SK-N-SH treated with all-trans-retinoic acid at 6 μM for 48 hours (cell line): ENCODE measurements at regions not wholly inside any gene's neighbourhood (a gene's known extent, or its start where the extent isn't known, plus 50 kb on each side); places are given as distances from the start of the nearest gene placed in this dataset.

Source experiments
- ATAC-seq: fragments of 200-7000 bp; cut with Tn5 transposase; 3 replicates; pipeline ENCODE4 v1.9.1; 2020; ENCODE audit warnings: mild to moderate bottlenecking, moderate library complexity
- ARNTL ChIP-seq: fragments of 450-650 bp; formaldehyde crosslinking; IDR thresholded peaks from 2 replicates; pipeline ENCODE4 v1.5.0; 2020; ENCODE audit warnings: low read depth, mild to moderate bottlenecking, moderate library complexity, borderline replicate concordance
- BACH2 ChIP-seq: fragments of 250-450 bp; sonication (Bioruptor Pico); IDR thresholded peaks from 2 replicates; pipeline ENCODE4 v1.9.0; 2021; ENCODE audit warnings: mild to moderate bottlenecking, borderline replicate concordance
- CSDC2 ChIP-seq: fragments of 250-450 bp; sonication (Bioruptor Pico); IDR thresholded peaks from 2 replicates; pipeline ENCODE4 v1.5.0; 2020; ENCODE audit warnings: mild to moderate bottlenecking, moderate library complexity
- ESRRG ChIP-seq: fragments of 250-450 bp; sonication (Bioruptor Pico); IDR thresholded peaks from 2 replicates; pipeline ENCODE4 v1.6.1; 2021; ENCODE audit warnings: mild to moderate bottlenecking
- GLIS3 ChIP-seq: fragments of 250-450 bp; sonication (Bioruptor Pico); IDR thresholded peaks from 2 replicates; pipeline ENCODE4 v1.5.0; 2020; ENCODE audit warnings: mild to moderate bottlenecking, moderate library complexity
- ISL1 ChIP-seq: fragments of 250-450 bp; sonication (Bioruptor Pico); IDR thresholded peaks from 2 replicates; pipeline ENCODE4 v2.1.2; 2022; ENCODE audit warnings: mild to moderate bottlenecking, moderate library complexity
- OSR1 ChIP-seq: fragments of 250-450 bp; sonication (Bioruptor Pico); IDR thresholded peaks from 2 replicates; pipeline ENCODE4 v1.8.0; 2022; ENCODE audit warnings: moderate library complexity, mild to moderate bottlenecking, inconsistent platforms
- PPARA ChIP-seq: fragments of 250-450 bp; sonication (Bioruptor Pico); IDR thresholded peaks from 2 replicates; pipeline ENCODE4 v1.5.0; 2020; ENCODE audit warnings: mild to moderate bottlenecking, borderline replicate concordance
- RARB ChIP-seq: fragments of 250-450 bp; sonication (Bioruptor Pico); IDR thresholded peaks from 2 replicates; pipeline ENCODE4 v1.8.0; 2021; ENCODE audit warnings: mild to moderate bottlenecking, moderate library complexity
- SNAI2 ChIP-seq: fragments of 250-450 bp; sonication (Bioruptor Pico); IDR thresholded peaks from 2 replicates; pipeline ENCODE4 v1.5.0; 2020; ENCODE audit warnings: mild to moderate bottlenecking, moderate library complexity
- TCF4 ChIP-seq: fragments of 250-450 bp; sonication (Bioruptor Pico); IDR thresholded peaks from 2 replicates; pipeline ENCODE4 v1.8.0; 2021; ENCODE audit warnings: mild to moderate bottlenecking, moderate library complexity, borderline replicate concordance
- TOX ChIP-seq: fragments of 250-450 bp; sonication (Bioruptor Pico); IDR thresholded peaks from 2 replicates; pipeline ENCODE4 v1.8.0; 2021; ENCODE audit warnings: mild to moderate bottlenecking, moderate library complexity, borderline replicate concordance
- ZC3H10 ChIP-seq: fragments of 250-450 bp; sonication (Bioruptor Pico); IDR thresholded peaks from 2 replicates; pipeline ENCODE4 v1.5.1; 2021; ENCODE audit warnings: mild to moderate bottlenecking, moderate library complexity
- ZFP3 ChIP-seq: fragments of 250-450 bp; sonication (Bioruptor Pico); IDR thresholded peaks from 2 replicates; pipeline ENCODE4 v1.5.0; 2020; ENCODE audit warnings: mild to moderate bottlenecking, moderate library complexity
- ZFP30 ChIP-seq: fragments of 450-650 bp; formaldehyde crosslinking; IDR thresholded peaks from 2 replicates; pipeline ENCODE4 v1.5.0; 2022; ENCODE audit warnings: mild to moderate bottlenecking, moderate library complexity
- ZNF565 ChIP-seq: fragments of 450-650 bp; formaldehyde crosslinking; conservative IDR thresholded peaks from 2 replicates; pipeline ENCODE4 v1.5.0; 2020; ENCODE audit warnings: low read depth, mild to moderate bottlenecking, moderate library complexity
- ZNF70 ChIP-seq: fragments of 450-650 bp; formaldehyde crosslinking; IDR thresholded peaks from 2 replicates; pipeline ENCODE4 v1.5.0; 2020; ENCODE audit warnings: mild to moderate bottlenecking, moderate library complexity
- ZNF8 ChIP-seq: fragments of 450-650 bp; formaldehyde crosslinking; IDR thresholded peaks from 2 replicates; pipeline ENCODE4 v1.5.0; 2020; ENCODE audit warnings: mild to moderate bottlenecking, moderate library complexity
- TF ChIP-seq, protein P1 (sequence below): fragments of 250-450 bp; sonication (Bioruptor Pico); IDR thresholded peaks from 2 replicates; pipeline ENCODE4 v1.8.0; 2020; ENCODE audit warnings: mild to moderate bottlenecking, moderate library complexity, borderline replicate concordance
- TF ChIP-seq, protein P2 (sequence below): fragments of 250-450 bp; sonication (Bioruptor Pico); IDR thresholded peaks from 2 replicates; pipeline ENCODE4 v1.8.0; 2021; ENCODE audit warnings: low read depth, mild to moderate bottlenecking, moderate library complexity, borderline replicate concordance
- TF ChIP-seq, protein P3 (sequence below): fragments of 250-450 bp; sonication (Bioruptor Pico); IDR thresholded peaks from 2 replicates; pipeline ENCODE4 v1.5.1; 2020; ENCODE audit warnings: low read depth, mild to moderate bottlenecking, moderate library complexity
- TF ChIP-seq, protein P4 (sequence below): fragments of 250-450 bp; sonication (Bioruptor Pico); IDR thresholded peaks from 2 replicates; pipeline ENCODE4 v1.5.1; 2021; ENCODE audit warnings: mild to moderate bottlenecking, moderate library complexity
- TF ChIP-seq, protein P5 (sequence below): fragments of 250-450 bp; sonication (Bioruptor Pico); IDR thresholded peaks from 2 replicates; pipeline ENCODE4 v1.5.0; 2020; ENCODE audit warnings: mild to moderate bottlenecking, moderate library complexity

DNA sequence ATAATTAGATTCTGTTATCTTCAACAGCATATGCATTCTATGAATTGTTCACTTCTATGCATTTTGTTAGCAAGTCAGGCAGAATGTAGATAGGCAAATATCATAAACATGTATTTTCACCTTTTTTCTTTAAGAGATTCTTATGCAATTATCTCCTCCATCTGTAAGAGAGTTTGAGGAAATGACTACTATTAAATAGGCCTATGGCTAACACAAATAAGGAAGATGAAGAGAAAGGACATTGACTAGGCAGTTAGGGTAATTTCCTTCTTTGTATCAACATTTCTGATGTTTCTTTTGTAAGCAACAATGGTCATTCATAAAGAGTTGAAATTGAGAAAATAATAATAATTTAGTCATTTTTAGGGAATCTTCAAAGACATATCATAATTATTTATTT lies 145.2 kb upstream of the CDH12 start (continued):
- TF ChIP-seq PPARA: no peak
- TF ChIP-seq CSDC2 (CRISPR knock-in tag): no peak
- no peak for TF ChIP-seq ZNF565 (CRISPR knock-in tag)

DNA sequence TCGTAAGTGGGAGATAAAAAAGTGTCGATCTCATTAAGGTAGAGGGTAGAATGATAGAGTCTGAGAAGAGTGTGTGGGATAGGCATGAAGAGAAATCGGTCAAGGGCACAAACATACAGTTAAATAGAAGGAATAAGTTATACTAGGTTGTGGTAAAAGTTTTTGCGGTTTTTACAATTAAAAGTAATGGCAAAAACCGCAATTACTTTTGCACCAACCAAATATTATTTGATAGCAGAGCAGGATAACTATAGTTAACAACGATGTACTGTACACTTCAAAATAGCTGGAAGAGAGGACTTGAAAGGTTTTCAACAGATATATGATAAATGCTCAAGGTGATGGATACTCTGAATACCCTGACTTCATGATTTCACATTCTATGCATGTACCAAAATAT lies 135.8 kb upstream of the CDH12 start:
- TF ChIP-seq OSR1 (CRISPR knock-in tag) (no peak), ZNF8 (CRISPR knock-in tag) (no peak), TOX (CRISPR knock-in tag) (no peak), RARB (no peak), BACH2 (CRISPR knock-in tag) (no peak), CSDC2 (CRISPR knock-in tag) (no peak), SNAI2 (CRISPR knock-in tag) (no peak), GLIS3 (no peak), ZC3H10 (CRISPR knock-in tag) (no peak), TCF4 (CRISPR knock-in tag) (no peak), ESRRG (CRISPR knock-in tag) (no peak), ZNF565 (CRISPR knock-in tag) (no peak), PPARA (no peak), ZFP3 (CRISPR knock-in tag) (no peak), ISL1 (no peak)
- TF ChIP-seq, protein P1, sequence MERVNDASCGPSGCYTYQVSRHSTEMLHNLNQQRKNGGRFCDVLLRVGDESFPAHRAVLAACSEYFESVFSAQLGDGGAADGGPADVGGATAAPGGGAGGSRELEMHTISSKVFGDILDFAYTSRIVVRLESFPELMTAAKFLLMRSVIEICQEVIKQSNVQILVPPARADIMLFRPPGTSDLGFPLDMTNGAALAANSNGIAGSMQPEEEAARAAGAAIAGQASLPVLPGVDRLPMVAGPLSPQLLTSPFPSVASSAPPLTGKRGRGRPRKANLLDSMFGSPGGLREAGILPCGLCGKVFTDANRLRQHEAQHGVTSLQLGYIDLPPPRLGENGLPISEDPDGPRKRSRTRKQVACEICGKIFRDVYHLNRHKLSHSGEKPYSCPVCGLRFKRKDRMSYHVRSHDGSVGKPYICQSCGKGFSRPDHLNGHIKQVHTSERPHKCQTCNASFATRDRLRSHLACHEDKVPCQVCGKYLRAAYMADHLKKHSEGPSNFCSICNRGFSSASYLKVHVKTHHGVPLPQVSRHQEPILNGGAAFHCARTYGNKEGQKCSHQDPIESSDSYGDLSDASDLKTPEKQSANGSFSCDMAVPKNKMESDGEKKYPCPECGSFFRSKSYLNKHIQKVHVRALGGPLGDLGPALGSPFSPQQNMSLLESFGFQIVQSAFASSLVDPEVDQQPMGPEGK (CRISPR knock-in tag): no peak
- TF ChIP-seq, protein P2, sequence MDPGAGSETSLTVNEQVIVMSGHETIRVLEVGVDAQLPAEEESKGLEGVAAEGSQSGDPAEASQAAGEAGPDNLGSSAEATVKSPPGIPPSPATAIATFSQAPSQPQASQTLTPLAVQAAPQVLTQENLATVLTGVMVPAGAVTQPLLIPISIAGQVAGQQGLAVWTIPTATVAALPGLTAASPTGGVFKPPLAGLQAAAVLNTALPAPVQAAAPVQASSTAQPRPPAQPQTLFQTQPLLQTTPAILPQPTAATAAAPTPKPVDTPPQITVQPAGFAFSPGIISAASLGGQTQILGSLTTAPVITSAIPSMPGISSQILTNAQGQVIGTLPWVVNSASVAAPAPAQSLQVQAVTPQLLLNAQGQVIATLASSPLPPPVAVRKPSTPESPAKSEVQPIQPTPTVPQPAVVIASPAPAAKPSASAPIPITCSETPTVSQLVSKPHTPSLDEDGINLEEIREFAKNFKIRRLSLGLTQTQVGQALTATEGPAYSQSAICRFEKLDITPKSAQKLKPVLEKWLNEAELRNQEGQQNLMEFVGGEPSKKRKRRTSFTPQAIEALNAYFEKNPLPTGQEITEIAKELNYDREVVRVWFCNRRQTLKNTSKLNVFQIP (CRISPR knock-in tag): no peak
- TF ChIP-seq, protein P3, sequence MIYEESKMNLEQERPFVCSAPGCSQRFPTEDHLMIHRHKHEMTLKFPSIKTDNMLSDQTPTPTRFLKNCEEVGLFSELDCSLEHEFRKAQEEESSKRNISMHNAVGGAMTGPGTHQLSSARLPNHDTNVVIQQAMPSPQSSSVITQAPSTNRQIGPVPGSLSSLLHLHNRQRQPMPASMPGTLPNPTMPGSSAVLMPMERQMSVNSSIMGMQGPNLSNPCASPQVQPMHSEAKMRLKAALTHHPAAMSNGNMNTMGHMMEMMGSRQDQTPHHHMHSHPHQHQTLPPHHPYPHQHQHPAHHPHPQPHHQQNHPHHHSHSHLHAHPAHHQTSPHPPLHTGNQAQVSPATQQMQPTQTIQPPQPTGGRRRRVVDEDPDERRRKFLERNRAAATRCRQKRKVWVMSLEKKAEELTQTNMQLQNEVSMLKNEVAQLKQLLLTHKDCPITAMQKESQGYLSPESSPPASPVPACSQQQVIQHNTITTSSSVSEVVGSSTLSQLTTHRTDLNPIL (CRISPR knock-in tag): no peak
- TF ChIP-seq, protein P4, sequence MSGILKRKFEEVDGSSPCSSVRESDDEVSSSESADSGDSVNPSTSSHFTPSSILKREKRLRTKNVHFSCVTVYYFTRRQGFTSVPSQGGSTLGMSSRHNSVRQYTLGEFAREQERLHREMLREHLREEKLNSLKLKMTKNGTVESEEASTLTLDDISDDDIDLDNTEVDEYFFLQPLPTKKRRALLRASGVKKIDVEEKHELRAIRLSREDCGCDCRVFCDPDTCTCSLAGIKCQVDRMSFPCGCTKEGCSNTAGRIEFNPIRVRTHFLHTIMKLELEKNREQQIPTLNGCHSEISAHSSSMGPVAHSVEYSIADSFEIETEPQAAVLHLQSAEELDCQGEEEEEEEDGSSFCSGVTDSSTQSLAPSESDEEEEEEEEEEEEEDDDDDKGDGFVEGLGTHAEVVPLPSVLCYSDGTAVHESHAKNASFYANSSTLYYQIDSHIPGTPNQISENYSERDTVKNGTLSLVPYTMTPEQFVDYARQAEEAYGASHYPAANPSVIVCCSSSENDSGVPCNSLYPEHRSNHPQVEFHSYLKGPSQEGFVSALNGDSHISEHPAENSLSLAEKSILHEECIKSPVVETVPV: no peak
- TF ChIP-seq, all 23 proteins: peak for 0
- ATAC-seq: no peak

DNA sequence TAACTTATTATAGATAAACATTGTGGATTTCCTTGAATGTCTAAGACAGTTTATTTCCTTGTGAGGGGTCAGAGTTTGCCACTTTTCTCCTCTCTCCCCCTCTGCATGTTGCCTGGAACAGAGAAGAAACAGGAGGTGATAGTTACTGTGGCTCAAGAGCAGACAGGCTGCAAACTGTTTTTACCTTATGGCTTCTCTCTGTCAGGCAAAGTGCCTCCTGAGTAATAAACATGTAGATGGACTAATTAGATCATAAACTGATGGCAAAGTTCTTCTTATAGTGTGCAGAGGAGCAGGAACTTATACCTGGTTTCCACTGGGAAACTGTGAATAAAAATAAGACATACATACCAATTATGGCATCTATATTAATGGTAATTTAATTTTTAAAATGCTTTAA lies 133.1 kb upstream of the CDH12 start:
- ATAC-seq: no peak
- TF ChIP-seq ZNF70 (CRISPR knock-in tag) (no peak), SNAI2 (CRISPR knock-in tag) (no peak), ZC3H10 (CRISPR knock-in tag) (no peak), ZFP30 (CRISPR knock-in tag) (no peak), ZNF8 (CRISPR knock-in tag) (no peak), GLIS3 (no peak), ARNTL (no peak), OSR1 (CRISPR knock-in tag) (no peak), CSDC2 (CRISPR knock-in tag) (no peak), ESRRG (CRISPR knock-in tag) (no peak), TOX (CRISPR knock-in tag) (no peak), ISL1 (no peak), BACH2 (CRISPR knock-in tag) (no peak), TCF4 (CRISPR knock-in tag) (no peak), ZNF565 (CRISPR knock-in tag) (no peak)
- TF ChIP-seq, protein P5, sequence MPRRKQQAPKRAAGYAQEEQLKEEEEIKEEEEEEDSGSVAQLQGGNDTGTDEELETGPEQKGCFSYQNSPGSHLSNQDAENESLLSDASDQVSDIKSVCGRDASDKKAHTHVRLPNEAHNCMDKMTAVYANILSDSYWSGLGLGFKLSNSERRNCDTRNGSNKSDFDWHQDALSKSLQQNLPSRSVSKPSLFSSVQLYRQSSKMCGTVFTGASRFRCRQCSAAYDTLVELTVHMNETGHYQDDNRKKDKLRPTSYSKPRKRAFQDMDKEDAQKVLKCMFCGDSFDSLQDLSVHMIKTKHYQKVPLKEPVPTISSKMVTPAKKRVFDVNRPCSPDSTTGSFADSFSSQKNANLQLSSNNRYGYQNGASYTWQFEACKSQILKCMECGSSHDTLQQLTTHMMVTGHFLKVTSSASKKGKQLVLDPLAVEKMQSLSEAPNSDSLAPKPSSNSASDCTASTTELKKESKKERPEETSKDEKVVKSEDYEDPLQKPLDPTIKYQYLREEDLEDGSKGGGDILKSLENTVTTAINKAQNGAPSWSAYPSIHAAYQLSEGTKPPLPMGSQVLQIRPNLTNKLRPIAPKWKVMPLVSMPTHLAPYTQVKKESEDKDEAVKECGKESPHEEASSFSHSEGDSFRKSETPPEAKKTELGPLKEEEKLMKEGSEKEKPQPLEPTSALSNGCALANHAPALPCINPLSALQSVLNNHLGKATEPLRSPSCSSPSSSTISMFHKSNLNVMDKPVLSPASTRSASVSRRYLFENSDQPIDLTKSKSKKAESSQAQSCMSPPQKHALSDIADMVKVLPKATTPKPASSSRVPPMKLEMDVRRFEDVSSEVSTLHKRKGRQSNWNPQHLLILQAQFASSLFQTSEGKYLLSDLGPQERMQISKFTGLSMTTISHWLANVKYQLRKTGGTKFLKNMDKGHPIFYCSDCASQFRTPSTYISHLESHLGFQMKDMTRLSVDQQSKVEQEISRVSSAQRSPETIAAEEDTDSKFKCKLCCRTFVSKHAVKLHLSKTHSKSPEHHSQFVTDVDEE (CRISPR knock-in tag): no peak
- TF ChIP-seq, protein P2 (CRISPR knock-in tag): no peak
- TF ChIP-seq, all 23 proteins: peak for 0
